Smooth muscle cell (in vitro differentiated cells): ENCODE measurements at regions not wholly inside any gene's neighbourhood (a gene's known extent, or its start where the extent isn't known, plus 50 kb on each side); places are given as distances from the start of the nearest gene placed in this dataset.
A peak's percentile ranks its signal among the peaks of the same experiment; 100 is the strongest.

ENCODE experiments used
- DNase-seq: peaks from one replicate; lab custom pipeline; 2025; ENCODE audit not compliant: unreplicated experiment; lab: John Stamatoyannopoulos, UW
- H2AFZ ChIP-seq: fragments of 200-600 bp; sonication (generic); 2 replicates; pipeline ENCODE4 v1.6.0; 2016; ENCODE audit warnings: antibody characterized with exemption, low read depth, mild to moderate bottlenecking
- H3F3A ChIP-seq: fragments of 200-600 bp; sonication (generic); 2 replicates; pipeline ENCODE4 v1.6.0; 2017; ENCODE audit warnings: antibody characterized with exemption, low read depth
- H3K27ac ChIP-seq: fragments of 200-600 bp; sonication (generic); 2 replicates; pipeline ENCODE4 v1.5.1; 2016; ENCODE audit warnings: low read depth, mild to moderate bottlenecking
- H3K27me3 ChIP-seq: fragments of 200-600 bp; sonication (generic); 2 replicates; pipeline ENCODE4 v1.6.1; 2016; ENCODE audit warnings: low read depth, mild to moderate bottlenecking
- H3K36me3 ChIP-seq: fragments of 200-600 bp; sonication (generic); 2 replicates; pipeline ENCODE4 v1.5.1; 2016; ENCODE audit warnings: low read depth
- H3K4me1 ChIP-seq: fragments of 200-600 bp; sonication (generic); 2 replicates; pipeline ENCODE4 v1.5.1; 2016; ENCODE audit warnings: low read depth
- H3K4me2 ChIP-seq: fragments of 200-600 bp; sonication (generic); 2 replicates; pipeline ENCODE4 v1.6.0; 2016; ENCODE audit warnings: mild to moderate bottlenecking
- H3K4me3 ChIP-seq: fragments of 200-600 bp; sonication (generic); 2 replicates; pipeline ENCODE4 v1.5.1; 2016; ENCODE audit warnings: mild to moderate bottlenecking
- H3K79me2 ChIP-seq: fragments of 200-600 bp; sonication (generic); 2 replicates; pipeline ENCODE4 v1.6.0; 2016; ENCODE audit warnings: low read depth, mild to moderate bottlenecking
- H3K9ac ChIP-seq: fragments of 200-600 bp; sonication (generic); 2 replicates; pipeline ENCODE4 v1.6.0; 2016; ENCODE audit warnings: low read depth
- H3K9me3 ChIP-seq: fragments of 200-600 bp; sonication (generic); replicated peaks from 2 replicates; pipeline ENCODE4 v1.5.1; 2016; ENCODE audit warnings: low read depth
- H4K20me1 ChIP-seq: fragments of 200-600 bp; sonication (generic); 2 replicates; pipeline ENCODE4 v1.6.0; 2016; ENCODE audit warnings: low read depth
- WGBS: methylation state at CpG from one replicate; pipeline ENCODE4 v1.1.7; 2016; ENCODE audit warnings: low lambda C conversion rate; 5-methylcytosine and 5-hydroxymethylcytosine counted together
- TF ChIP-seq, protein P1 (sequence below): fragments of 200-600 bp; sonication (generic); IDR thresholded peaks from 2 replicates; pipeline ENCODE4 v1.5.1; 2017; ENCODE audit warnings: borderline replicate concordance, mild to moderate bottlenecking, antibody characterized with exemption; ENCODE audit not compliant: insufficient read depth, poor library complexity, severe bottlenecking

DNA sequence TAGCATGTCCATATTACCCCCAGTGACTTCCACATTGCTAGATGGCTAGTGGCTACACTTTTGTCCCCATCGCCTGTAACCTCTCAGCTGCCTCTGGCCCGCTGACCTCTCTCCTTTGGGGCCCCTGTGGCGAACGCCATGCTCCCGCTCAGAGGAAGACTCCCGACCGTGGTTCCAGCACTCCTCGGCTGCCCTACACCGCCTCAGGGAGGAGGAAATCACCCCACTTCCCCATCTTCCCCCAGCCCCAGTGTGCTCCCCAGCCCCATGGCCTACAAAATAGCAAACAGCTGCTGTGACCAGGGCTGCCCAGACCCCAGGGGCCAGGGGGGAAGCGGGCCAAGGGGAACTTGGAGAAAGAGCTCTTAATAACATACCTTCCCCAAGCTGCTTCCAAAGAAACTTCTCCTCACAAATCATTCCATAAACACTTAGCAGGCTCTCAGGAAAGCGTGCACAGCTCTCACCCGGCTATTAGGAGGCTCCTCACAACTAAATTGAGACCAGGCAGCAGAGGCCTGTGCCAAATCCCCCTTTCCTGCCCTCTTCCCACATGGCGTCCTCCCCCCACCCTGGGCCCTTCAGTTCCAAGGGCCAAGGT is 63.5 kb upstream of the WNT11 start:
- Histone ChIP-seq H3K27me3 (no peaks in the 10 kb centered on the region), H3K4me2 (no peak overlapping the region), H3K9me3 (no peaks in the 10 kb centered on the region), H3K9ac (no peak overlapping the region), H3K4me3 (no peak overlapping the region), H4K20me1 (no peaks in the 10 kb centered on the region), H3K36me3 (no peaks in the 10 kb centered on the region), H2AFZ (no peak overlapping the region), H3F3A (peaks cover 18% of the 10 kb centered on the region), H3K27ac (no peak overlapping the region), H3K4me1 (peaks cover 4% of the 10 kb centered on the region), H3K79me2 (no peaks in the 10 kb centered on the region)
- TF ChIP-seq, protein P1, sequence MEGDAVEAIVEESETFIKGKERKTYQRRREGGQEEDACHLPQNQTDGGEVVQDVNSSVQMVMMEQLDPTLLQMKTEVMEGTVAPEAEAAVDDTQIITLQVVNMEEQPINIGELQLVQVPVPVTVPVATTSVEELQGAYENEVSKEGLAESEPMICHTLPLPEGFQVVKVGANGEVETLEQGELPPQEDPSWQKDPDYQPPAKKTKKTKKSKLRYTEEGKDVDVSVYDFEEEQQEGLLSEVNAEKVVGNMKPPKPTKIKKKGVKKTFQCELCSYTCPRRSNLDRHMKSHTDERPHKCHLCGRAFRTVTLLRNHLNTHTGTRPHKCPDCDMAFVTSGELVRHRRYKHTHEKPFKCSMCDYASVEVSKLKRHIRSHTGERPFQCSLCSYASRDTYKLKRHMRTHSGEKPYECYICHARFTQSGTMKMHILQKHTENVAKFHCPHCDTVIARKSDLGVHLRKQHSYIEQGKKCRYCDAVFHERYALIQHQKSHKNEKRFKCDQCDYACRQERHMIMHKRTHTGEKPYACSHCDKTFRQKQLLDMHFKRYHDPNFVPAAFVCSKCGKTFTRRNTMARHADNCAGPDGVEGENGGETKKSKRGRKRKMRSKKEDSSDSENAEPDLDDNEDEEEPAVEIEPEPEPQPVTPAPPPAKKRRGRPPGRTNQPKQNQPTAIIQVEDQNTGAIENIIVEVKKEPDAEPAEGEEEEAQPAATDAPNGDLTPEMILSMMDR = no peak
- DNase-seq = no peak
- WGBS = 93% methylated on average over 12 of the region's 13 CpGs

DNA sequence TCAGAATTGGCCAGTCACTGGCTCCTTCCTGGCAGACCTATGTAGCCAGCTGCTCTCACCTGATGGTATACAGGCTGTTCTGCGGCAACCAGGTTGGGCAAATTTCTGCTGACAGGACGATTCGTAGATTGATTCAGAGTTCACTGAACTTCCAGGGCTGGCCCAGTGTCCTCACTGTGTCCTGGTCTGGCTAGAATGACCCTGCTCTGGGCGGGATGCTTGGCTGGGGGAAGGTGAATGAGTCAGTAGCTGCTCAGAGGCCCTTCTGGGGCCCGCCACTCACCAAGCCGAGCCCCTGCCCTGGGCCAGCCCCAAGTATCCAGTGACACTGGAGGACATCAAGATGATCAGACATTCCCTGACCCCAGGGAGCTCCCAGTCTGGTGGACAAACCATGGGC is 62.9 kb upstream of the WNT11 start:
- H2AFZ ChIP-seq = no peak overlapping the region
- H3K4me1 ChIP-seq = peaks cover 4% of the 10 kb centered on the region
- no peak overlapping the region for H3K9ac ChIP-seq
- no peak overlapping the region for H3K4me2 ChIP-seq
- H3K79me2 ChIP-seq = no peaks in the 10 kb centered on the region
- H3K9me3 ChIP-seq = no peaks in the 10 kb centered on the region
- no peaks in the 10 kb centered on the region for H3K27me3 ChIP-seq
- no peaks in the 10 kb centered on the region for H4K20me1 ChIP-seq
- DNase-seq = no peak
- WGBS = 89% methylated on average over 6 of the region's 6 CpGs
- no peak overlapping the region for H3K4me3 ChIP-seq
- H3F3A ChIP-seq = peaks cover 18% of the 10 kb centered on the region
- TF ChIP-seq, protein P1 = no peak
- H3K36me3 ChIP-seq = no peaks in the 10 kb centered on the region
- no peak overlapping the region for H3K27ac ChIP-seq

DNA sequence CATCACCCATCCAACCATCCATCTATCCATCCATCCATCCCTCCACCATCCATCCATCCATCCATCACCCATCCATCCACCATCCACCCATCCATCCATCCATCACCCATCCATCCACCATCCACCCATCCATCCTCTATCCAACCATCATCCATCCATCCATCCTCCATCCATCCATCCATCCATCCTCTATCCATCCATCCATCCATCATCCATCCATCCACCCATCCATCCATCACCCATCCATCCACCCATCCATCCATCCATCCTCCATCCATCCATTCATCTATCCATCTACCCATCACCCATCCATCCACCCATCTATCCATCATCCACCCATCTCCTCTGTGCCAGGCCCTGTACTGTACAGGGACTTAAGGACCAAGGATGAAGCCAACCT is 62.2 kb upstream of the WNT11 start:
- H3K9ac ChIP-seq = no peak overlapping the region
- no peaks in the 10 kb centered on the region for H3K36me3 ChIP-seq
- TF ChIP-seq, protein P1 = no peak
- peaks cover 4% of the 10 kb centered on the region for H3K4me1 ChIP-seq
- no peaks in the 10 kb centered on the region for H3K27me3 ChIP-seq
- H3K4me2 ChIP-seq = no peak overlapping the region
- H3K4me3 ChIP-seq = no peak overlapping the region
- no peaks in the 10 kb centered on the region for H4K20me1 ChIP-seq
- H2AFZ ChIP-seq = no peak overlapping the region
- no peak for DNase-seq
- H3K27ac ChIP-seq = no peak overlapping the region
- peaks cover 18% of the 10 kb centered on the region for H3F3A ChIP-seq
- no peaks in the 10 kb centered on the region for H3K79me2 ChIP-seq
- no peaks in the 10 kb centered on the region for H3K9me3 ChIP-seq

DNA sequence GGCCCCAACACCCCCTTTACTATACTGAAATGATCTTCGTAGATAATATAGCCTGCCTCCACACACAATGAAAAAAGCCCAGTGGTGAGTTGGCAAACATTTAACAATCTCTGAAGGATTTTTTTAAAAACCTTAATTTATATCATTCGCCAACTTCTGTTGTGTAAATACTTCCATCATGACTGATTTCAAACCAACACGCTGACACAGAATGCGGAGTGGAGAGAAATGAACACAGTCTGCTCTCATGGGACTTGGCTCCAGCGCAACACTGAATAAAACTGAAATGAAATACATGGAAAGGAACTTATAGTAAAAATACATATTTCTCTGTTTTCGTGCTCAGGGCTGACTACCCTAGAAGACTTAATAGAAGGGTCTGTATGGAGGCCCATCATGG is 61.3 kb upstream of the WNT11 start:
- peak overlapping the region; percentile 95 for H3K9ac ChIP-seq
- no peak overlapping the region for H2AFZ ChIP-seq
- no peaks in the 10 kb centered on the region for H3K36me3 ChIP-seq
- TF ChIP-seq, protein P1 = no peak
- peak overlapping the region; percentile 55 for H3K4me2 ChIP-seq
- H4K20me1 ChIP-seq = no peaks in the 10 kb centered on the region
- H3K4me1 ChIP-seq = peaks cover 4% of the 10 kb centered on the region
- no peak for DNase-seq
- no peaks in the 10 kb centered on the region for H3K27me3 ChIP-seq
- peak overlapping the region; percentile 96 for H3K27ac ChIP-seq
- H3K79me2 ChIP-seq = no peaks in the 10 kb centered on the region
- no peak overlapping the region for H3K4me3 ChIP-seq
- peaks cover 18% of the 10 kb centered on the region for H3F3A ChIP-seq
- 85% methylated on average over 6 of the region's 6 CpGs for WGBS
- no peaks in the 10 kb centered on the region for H3K9me3 ChIP-seq
